Stimulated activated CD8-positive, alpha-beta memory T cell treated with anti-CD3 and anti-CD28 coated beads, Interleukin-7, amount 100 ng/mL, for 4 hours (primary cell): ENCODE measurements at regions not wholly inside any gene's neighbourhood (a gene's known extent, or its start where the extent isn't known, plus 50 kb on each side); places are given as distances from the start of the nearest gene placed in this dataset.

Experiments used
- DNase-seq, 2 donors: peaks; one replicate each; pipeline ENCODE4 v3.0.0-alpha.2; 2020; ENCODE audit warnings: low read depth in 2 of 2

DNA sequence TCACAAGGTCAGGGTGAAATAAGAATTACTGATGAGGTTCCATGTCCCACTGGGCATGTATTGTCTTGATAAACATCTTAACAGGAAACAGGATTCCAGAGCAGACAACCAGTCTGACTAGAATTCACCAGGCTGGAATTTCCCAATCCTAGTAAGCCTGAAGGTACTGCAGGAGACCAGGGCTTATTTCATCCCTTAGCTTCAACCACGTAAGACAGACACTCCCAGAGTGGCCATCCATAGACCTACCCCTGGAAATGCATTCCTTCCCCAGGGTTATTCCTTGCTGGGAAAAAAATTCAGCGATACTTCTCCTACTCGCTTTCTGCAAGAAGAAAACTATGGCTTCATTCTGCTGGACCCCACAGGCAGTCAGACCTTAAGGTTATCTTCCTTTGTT lies 785.4 kb downstream of the NR2F1-AS1 start:
- no peak for DNase-seq

DNA sequence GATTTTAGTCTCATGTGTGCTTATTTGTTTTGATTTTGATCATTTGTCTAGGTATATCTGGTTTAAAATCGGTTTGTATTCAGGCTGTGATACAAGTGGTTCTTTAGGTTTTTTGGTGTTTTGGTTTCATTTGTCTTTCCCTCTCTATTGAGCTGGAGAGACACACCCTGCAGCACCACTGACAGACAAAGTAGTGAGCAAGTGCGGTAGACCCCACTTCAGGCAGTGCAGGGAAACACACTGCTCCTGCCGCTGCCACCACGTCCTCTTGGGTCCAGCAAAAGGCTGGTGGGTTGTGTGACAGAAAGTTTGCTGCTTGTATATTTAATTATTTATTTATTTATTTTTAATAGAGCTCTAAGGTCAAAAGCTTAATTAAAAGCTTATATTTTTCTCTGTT lies 801.0 kb downstream of the NR2F1-AS1 start:
- no peak for DNase-seq

DNA sequence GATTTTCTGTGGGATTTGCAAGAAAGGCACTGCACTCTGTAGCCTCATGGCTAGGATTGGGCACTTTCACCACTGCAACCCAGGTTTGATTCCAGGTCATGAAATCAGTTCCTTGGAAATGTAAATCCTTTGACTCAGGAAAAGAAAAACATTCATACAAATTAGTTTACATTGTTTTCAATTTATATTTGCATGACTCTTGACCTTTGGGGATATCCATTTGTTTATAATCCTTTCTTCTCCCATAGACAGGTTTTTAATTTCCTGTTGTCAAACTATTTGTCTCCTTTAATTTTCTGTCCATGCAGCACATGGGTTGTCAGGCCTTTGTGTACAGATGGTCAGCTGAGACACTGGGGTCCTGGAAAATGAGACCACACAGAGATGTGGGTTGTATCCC lies 801.5 kb downstream of the NR2F1-AS1 start:
- no peak for DNase-seq

DNA sequence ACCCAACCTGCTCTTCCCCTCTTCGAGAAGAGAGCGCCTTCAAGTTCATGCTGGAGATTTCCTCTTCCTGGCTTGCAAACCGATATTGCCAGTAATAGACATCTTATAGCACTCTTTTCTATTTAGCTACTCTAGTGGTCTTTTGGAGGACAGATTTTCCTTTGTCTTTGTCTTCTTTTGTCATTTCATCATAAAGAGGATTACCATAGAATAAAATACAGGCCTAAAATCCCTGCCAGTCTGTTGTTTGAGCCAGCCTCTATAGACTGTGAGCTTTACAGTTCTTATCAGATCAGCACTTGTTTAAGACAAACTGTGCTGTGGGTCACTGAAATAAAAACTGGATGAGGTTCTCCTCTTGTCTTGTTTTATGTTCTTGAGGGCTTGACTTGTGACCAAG lies 802.8 kb downstream of the NR2F1-AS1 start:
- DNase-seq, result no peak

DNA sequence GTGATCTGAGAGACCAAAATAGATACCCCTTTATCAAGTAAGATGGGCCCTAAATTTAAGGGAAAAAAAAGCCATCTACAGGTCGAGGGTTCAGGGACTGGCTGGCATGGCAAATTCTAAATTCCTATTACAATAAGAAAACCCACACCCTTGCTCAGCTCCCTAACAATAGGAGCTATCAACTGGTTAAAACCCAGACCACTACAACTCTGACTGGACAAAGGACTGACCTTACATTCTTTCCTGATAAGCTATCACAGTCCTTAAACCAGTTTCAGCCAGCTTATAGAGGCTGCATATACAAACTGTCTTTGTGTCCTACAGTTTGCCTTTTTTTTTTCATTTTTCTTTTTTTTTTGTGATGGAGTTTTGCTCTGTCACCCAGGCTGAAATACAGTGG lies 803.6 kb downstream of the NR2F1-AS1 start:
- no peak for DNase-seq

DNA sequence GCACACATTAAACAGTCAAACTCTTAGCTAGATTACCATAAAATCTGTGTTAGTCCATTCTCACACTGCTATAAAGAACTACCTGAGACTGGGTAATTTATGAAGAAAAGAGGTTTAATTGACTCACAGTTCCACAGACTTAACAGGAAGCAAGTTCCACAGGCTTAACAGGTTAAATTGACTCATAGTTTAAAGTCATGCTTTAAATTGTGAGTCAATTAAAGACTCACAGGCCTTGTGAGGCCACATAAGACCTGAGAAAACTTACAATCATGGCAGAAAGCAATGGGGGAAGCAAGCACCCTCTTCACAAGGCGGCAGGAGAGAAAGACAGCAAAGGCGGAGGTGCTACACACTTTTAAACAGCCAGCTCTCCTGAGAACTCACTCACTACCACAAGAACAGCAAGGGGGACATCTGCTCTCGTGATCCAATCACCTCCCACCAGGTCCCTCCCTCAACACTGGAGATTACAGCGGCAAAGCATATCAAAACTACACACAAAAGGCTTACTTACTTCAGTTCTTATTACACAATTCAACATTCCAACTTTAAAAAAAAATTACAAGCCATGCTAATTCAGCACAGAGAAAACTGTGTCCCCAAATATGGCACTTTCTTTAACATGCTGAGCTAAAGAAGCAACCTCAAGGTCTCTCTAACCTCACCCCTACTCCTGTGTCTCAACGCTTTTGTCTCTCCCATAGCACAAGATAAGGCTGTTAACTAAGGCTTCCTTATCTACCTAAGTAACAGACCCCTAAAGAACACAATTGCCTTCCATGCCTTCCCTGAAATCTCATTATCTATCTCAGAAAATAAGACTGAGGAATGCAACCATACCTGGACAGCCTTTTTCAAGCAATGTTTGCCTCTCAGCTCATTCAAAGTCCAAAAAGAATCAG lies 805.1 kb downstream of the NR2F1-AS1 start:
- DNase-seq, result no peak

DNA sequence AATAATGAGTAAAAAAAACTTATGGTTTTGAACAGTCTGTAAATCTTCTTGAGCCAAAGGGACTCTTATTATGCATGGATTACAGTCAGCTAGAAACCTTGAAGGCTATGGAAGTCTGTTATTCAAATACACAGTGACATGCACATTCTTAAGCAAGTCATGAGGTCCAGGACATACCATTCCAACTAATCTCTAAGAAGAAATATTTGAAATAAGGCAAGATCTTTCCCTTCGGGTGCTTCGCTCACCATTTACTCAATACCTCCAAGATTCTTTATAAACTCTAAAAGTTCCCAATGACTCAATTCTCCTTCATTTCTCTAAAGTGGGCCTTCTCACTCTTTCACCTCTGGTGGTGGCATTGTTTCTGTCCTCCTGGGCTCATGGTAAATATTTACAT lies 811.0 kb downstream of the NR2F1-AS1 start:
- DNase-seq, result no peak

DNA sequence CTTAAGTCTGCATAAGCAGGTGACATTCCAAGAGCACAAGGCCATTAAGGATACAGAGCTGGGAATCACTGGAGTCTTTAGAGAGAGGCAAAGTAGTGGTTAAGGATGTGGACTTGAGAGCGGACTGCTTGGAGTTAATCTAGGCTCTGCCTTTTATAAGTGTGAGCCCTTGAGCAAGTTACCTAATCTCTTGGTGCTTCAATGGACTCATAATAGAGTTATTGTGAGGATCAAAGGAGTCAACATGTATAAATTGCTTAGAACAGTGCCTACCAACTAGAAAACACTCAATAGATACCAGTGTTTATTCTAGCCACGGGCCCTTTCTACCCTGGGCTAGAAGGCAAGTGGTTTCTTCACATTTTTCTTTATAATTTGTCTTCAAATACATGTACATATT lies 819.4 kb downstream of the NR2F1-AS1 start:
- DNase-seq, result no peak

DNA sequence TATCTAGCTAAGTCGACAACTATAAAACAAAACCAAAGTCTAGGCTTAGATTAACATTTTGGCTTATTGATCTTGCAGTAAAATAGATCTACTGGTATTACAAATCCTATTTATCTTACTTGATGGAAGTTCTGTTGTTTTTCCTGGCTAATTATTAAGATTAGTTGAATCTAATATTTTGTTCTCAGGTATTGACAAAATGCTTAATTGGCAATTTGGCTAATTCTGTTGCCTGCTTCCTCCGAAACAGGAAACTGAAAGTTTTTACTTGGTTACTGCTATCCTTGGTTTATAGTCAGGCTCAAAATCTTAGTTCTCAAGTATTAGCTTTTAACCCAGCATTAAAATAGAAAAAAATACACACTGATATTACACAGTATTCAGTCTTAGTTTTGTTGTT lies 820.5 kb downstream of the NR2F1-AS1 start:
- DNase-seq, result no peak

DNA sequence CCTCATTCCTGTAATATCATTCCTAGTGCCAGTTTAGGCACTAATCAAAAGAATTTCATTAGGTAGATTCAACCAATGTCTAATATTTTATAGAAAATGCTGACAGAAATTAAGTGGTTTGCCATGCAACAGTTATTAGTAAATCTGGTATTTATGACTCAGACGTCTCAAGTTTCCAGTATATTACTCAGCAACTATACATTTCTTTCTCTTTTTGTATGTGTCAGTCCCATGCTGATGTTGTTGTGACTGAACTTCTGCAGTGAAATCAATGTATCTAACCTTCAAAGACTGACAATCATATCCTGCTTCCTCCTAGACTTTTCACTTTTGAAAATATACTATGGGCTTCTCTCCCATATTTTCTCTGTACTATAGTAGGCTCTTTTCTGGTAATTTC lies 822.5 kb downstream of the NR2F1-AS1 start:
- no peak for DNase-seq

DNA sequence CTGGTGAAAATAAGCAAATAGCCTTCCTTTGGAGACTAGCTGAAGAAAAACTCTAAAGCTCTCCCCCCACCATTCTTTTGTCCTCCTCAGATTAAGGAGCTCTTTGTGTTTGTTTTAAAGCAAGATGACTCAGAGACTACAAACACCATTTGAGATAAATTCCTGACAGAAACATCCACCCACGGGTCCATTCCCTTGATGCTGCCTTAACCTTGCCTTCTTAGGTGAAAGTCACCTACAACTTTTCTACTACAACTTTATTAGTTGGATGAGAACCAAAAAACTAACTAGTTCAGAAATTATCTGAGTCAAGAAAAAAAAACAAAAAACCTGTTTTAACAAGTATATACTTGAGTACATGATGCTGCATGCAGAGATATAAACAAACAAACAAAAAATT lies 831.1 kb downstream of the NR2F1-AS1 start:
- no peak for DNase-seq

DNA sequence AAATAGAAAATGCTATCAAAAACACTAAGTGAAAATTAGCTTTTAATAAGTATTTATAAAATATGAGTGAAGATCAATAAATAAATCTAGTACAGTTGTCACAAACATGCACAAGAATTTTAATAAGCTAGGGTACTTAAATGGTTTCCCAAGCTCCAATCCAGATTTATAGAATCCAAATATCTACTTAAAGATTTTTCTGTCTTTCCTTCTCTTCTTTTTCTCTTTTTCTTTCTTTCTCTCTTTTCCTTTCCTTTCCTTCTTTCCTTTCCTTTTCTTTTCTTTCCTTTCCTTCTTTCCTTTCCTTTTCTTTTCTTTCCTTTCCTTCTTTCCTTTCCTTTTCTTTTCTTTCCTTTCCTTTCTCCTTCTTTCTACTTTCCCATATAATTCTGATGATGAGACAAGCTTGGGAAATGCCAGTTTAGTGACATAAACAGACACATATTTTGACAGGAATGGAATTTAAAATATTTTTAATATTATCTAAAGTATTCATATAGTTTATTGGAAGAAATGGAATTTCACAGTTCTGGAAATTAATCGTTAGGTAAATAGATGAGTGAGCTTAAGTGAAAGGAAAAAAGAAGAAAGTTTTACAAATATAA lies 832.8 kb downstream of the NR2F1-AS1 start:
- no peak for DNase-seq

DNA sequence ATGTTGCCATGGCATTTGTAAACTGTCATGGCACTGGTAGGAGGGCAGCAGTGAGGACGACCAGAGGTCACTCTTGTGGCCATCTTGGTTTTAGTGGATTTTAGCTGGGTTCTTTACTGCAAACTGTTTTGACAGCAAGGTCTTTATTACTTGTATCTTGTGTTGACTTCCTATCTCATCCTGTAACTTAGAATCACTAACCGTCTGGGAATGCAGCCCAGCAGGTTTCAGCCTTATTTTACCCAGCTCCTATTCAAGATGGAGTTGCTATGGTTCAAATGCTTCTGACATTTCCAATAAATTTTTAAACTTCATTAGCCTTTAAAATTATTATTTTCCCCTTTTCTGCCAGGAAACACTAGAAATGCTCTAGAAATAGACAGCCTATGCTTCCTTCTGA lies 839.1 kb downstream of the NR2F1-AS1 start:
- DNase-seq, result no peak

DNA sequence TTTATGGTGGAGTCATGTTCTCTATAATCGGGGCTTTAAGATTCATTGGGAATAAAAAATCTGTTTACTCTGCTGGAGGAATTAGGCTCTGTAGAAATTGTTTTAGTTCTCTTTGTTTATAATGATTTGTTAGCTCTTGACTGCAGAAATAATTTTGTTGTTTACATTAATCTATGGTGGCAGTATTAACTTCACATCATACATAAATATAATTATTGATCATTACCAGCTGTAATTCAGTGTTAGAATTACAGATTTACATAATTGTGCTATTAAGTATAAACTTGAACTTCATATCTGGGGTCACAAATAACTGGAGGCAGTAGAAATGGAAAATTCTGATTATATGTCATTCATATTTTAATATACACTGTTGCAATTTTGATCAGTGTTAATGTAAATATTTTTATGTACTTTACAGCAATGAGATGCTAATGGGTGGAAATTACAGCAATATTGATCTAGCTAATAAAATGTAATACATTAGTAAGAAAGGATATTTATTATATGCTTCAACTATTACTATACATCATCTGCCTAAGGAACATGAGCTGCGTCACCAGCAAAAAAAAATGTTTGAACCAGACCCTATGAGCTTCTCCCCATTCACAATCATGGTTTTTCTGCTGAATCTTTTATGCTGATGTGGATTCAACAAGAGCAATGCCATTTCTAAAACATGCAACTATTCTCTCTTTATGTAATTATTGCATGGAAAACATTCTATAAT lies 846.6 kb downstream of the NR2F1-AS1 start:
- DNase-seq, result no peak

DNA sequence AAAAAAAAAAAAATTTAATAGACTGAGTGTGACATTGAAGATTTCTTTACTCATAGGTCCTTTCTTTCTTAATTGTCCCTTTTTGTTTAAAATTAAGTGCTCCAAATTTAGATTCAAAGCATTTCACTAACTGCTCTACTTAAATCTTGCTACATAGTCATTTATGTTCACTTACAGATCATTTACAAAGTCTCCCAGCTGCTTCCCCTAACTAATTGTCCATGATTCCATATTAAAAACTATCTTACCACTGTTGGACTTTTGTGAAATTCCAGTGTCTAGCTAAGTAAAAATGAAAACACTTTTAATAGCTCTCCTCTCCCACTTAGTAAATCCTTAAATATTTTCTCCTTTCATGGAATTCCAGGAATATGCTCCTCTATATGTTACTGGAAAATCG lies 850.5 kb downstream of the NR2F1-AS1 start:
- DNase-seq, result no peak

DNA sequence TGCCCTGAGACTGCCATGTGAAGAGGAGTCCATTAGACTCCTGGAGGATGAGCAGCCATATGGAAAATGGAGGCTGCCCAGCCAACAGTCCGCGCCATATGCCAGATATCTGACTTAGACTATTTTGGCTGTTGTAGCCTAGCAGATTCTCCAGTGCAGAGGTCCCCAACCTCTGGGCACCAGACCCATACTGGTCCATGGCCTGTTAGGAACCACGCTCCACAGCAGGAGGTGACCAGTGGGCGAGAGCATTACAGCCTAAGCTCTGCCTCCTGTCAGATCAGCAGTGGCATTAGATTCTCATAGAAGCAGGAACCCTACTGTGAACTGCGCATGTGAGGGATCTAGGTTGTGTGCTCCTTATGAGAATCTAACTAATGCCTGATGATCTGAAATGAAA lies 851.9 kb downstream of the NR2F1-AS1 start:
- DNase-seq, result no peak

DNA sequence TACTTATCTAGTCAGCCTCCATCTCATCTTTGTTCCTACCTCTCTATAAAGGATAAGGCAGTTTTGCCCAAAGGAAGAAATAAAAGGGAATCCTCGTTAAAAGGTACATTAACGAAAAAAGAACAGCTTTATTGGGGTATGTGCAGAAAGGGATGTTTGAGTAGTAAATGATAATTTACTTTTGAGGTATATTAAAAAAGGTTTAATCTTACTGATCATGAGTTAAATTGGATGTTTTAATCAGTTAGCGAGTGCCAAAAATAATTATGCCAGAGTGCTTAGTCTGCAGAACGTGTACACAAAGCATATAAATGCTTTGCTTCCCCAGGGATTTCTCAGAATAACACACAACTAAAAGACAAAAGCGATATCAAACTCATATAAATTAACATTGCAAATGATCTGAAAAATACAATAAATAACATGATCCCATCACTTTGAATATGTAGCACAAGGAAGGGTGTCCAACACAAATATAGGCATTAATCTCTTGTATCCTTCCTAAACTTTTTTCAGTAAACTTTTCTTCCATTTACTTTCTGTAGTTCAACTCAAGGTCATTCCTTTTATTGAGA lies 865.0 kb downstream of the NR2F1-AS1 start:
- no peak for DNase-seq

DNA sequence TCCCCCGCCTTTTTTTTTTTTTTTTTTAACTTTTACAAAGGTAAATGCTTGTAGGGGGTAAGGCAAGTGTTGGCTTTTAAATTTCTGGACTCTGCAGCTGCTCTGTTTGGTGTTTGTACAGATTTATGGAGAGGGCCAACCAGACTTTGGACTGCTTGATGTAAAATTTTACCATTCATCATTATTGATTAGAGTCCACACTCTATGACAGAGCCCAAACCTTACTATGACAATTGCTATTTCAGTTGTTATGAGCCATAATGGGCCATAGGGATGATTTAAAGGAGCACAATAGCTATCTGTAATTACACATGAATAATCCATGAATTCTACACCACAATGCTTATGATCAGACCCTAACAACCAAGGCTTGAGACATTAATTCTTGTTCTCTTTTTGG lies 867.2 kb downstream of the NR2F1-AS1 start:
- DNase-seq, result no peak

DNA sequence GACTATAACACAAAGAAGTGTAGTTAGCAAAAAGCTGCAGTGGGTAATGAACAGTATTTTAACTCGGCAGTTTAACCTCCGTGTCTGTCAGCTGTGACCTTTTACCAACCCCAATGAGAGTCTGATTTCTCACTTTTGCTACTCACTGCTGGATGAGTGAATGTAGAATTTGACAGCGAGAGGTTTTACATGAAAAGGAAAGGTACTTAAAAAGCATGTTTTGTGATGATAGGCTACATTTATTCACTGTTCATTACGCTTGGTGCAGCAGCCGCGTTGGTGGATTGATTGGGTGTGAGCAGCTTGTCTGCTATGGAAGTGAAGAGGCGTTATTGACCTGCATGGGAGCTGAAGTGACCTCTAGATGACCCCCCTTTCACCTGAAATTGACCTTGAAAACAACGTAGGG lies 867.7 kb downstream of the NR2F1-AS1 start:
- DNase-seq, result no peak

DNA sequence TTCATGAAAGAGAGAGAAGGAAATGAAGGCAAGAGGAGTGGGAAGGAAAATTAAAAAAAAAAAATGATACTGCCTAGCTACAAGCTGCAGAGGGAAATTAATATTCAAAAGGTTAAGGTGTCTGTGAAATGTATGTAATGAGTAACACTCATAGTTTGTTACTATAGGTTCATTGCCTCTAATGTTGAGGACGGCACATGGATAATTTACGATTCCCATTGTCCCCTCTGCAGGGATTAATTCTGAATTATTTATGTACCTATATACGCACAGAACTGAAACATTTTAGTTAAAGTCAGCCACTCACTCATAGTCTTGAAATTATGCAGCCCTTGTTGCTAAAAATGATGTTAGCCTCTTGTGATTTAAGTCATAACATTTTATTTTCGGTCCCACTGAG lies 869.1 kb downstream of the NR2F1-AS1 start:
- DNase-seq, result no peak

DNA sequence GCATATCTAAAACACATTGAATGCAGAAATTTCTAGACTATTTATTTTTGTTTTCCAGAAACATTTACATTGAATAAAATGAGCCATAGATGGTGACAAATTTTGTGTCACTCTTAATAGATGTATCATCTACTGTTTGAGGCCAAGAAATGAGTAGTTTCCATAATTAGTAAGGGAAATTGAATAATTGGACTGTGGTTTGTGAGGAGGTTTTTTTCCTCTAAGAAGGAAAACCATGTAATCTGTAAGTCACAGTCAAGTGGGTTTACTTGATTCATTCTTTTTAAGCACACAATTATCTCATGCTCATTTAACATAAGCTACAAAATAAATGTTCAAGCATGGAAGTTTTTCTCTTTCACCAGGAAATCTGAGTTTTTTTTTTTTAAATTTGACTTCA lies 876.4 kb downstream of the NR2F1-AS1 start:
- DNase-seq, result no peak

DNA sequence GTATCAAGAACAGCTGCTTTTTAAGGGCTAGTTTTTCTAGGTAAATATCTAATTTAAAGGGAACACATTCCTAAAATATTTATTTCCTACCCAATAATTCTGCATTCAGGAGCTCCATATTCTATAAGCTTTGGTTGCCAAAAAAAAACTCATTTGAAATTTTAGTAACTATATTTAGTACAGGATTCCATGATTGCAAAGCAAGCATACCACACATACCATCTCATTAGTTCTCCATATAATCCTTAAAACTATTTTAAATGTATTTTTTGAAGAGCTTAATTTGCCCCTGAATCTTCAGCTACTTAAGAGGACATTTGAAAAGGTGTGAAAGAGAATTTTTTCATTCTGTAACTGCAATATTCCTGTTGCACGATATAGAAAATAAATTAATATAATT lies 877.0 kb downstream of the NR2F1-AS1 start:
- no peak for DNase-seq
